ENCODE measurements at regions not wholly inside any gene's neighbourhood (a gene's known extent, or its start where the extent isn't known, plus 50 kb on each side); places are given as distances from the start of the nearest gene placed in this dataset.

DNA sequence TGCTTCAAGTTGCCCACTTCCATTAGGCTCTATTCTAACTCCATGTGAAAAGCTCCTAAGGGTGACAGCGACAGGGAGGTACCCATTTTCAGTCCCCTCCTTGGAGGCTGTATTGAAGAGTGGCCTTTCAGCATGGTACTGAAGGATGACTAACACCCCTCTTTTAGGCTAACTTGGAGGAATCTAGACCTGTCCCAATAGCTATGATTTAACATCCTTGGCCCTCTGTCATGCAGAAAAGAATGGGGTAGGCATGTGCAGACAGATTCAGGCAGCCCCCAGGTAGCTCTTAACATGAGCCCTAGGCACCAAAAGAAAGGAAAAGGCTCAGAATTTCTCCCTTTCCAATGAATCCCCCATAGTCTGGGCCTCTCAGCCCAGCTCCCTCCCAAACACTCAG lies 89.3 kb upstream of the AMOTL1 start:
- POLR2A ChIA-PET, result no interaction called here
- TF ChIP-seq ZFP69B (tag by site-specific recombination; IDR thresholded peaks at IDR 0.05) (no peak), MYNN (tag by site-specific recombination; IDR thresholded peaks at IDR 0.05; ENCODE audit: borderline replicate concordance) (no peak), ZNF514 (tag by site-specific recombination; IDR thresholded peaks at IDR 0.05) (no peak), KLF16 (tag by site-specific recombination; IDR thresholded peaks at IDR 0.05) (no peak), ZBTB1 (tag by site-specific recombination; IDR thresholded peaks at IDR 0.05) (no peak), YY2 (tag by site-specific recombination; IDR thresholded peaks at IDR 0.05) (no peak), ZNF600 (tag by site-specific recombination; IDR thresholded peaks at IDR 0.05) (no peak), ZSCAN16 (tag by site-specific recombination; IDR thresholded peaks at IDR 0.05) (no peak), ZNF610 (tag by site-specific recombination; IDR thresholded peaks at IDR 0.05; ENCODE audit: borderline replicate concordance) (no peak), ZNF626 (tag by site-specific recombination; IDR thresholded peaks at IDR 0.05) (no peak), ZNF302 (tag by site-specific recombination; IDR thresholded peaks at IDR 0.05; ENCODE audit: low read depth) (no peak)
- TF ChIP-seq, protein P1, sequence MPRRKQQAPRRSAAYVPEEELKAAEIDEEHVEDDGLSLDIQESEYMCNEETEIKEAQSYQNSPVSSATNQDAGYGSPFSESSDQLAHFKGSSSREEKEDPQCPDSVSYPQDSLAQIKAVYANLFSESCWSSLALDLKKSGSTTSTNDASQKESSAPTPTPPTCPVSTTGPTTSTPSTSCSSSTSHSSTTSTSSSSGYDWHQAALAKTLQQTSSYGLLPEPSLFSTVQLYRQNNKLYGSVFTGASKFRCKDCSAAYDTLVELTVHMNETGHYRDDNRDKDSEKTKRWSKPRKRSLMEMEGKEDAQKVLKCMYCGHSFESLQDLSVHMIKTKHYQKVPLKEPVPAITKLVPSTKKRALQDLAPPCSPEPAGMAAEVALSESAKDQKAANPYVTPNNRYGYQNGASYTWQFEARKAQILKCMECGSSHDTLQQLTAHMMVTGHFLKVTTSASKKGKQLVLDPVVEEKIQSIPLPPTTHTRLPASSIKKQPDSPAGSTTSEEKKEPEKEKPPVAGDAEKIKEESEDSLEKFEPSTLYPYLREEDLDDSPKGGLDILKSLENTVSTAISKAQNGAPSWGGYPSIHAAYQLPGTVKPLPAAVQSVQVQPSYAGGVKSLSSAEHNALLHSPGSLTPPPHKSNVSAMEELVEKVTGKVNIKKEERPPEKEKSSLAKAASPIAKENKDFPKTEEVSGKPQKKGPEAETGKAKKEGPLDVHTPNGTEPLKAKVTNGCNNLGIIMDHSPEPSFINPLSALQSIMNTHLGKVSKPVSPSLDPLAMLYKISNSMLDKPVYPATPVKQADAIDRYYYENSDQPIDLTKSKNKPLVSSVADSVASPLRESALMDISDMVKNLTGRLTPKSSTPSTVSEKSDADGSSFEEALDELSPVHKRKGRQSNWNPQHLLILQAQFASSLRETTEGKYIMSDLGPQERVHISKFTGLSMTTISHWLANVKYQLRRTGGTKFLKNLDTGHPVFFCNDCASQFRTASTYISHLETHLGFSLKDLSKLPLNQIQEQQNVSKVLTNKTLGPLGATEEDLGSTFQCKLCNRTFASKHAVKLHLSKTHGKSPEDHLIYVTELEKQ (tag by site-specific recombination; IDR thresholded peaks at IDR 0.05; ENCODE audit: borderline replicate concordance), result no peak
- TF ChIP-seq, protein P2, sequence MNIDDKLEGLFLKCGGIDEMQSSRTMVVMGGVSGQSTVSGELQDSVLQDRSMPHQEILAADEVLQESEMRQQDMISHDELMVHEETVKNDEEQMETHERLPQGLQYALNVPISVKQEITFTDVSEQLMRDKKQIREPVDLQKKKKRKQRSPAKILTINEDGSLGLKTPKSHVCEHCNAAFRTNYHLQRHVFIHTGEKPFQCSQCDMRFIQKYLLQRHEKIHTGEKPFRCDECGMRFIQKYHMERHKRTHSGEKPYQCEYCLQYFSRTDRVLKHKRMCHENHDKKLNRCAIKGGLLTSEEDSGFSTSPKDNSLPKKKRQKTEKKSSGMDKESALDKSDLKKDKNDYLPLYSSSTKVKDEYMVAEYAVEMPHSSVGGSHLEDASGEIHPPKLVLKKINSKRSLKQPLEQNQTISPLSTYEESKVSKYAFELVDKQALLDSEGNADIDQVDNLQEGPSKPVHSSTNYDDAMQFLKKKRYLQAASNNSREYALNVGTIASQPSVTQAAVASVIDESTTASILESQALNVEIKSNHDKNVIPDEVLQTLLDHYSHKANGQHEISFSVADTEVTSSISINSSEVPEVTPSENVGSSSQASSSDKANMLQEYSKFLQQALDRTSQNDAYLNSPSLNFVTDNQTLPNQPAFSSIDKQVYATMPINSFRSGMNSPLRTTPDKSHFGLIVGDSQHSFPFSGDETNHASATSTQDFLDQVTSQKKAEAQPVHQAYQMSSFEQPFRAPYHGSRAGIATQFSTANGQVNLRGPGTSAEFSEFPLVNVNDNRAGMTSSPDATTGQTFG (tag by site-specific recombination; IDR thresholded peaks at IDR 0.05; ENCODE audit: borderline replicate concordance), result no peak
- no peaks in the 10 kb centered on the region for H3K36me3 ChIP-seq (ENCODE audit: control insufficient read depth in 2 of 2, insufficient read depth in 1 of 2, low read length in 2 of 2)
- H3K4me3 ChIP-seq (ENCODE audit: low read depth, low read length), result no peak overlapping the region
- no peaks in the 10 kb centered on the region for H3K9me3 ChIP-seq (ENCODE audit: control insufficient read depth, insufficient read depth, low read depth, low read length)
- no peaks in the 10 kb centered on the region for H3K4me1 ChIP-seq (ENCODE audit: control insufficient read depth, insufficient read depth, low read length)
- CTCF ChIA-PET, result interaction anchor here (1.0 to 1.6 kb wide), 2 partner anchors 11 to 32 kb away, joined by 3 read pairs; no protein-coding TSS in a partner anchor
- H3K27ac ChIP-seq (ENCODE audit: extremely low read depth, low read depth, low read length), result no peak overlapping the region

DNA sequence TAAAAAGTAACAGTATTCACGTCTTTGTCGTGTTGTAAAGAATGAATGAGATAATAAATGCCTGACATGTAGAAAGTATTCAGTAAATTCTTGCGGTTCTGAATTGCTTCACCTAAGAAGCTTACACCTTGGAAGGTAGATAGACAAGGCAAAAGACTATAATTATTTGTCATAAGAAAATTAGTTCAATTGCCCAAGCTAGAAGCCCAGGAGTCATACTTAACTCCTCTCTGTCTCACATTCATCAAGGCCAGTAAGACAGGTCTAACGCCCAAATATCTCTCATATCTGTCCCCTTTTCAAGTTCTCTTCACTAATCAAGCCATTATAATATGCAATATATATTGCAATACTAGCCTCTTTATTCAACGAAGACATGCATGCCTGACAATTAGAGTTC lies 87.7 kb upstream of the AMOTL1 start:
- H3K4me1 ChIP-seq (ENCODE audit: control insufficient read depth, insufficient read depth, low read length), result no peaks in the 10 kb centered on the region
- H3K36me3 ChIP-seq (ENCODE audit: control insufficient read depth in 2 of 2, insufficient read depth in 1 of 2, low read length in 2 of 2), result no peaks in the 10 kb centered on the region
- H3K27ac ChIP-seq (ENCODE audit: extremely low read depth, low read depth, low read length), result no peak overlapping the region
- POLR2A ChIA-PET, result no interaction called here
- no peak for TF ChIP-seq ZNF785 (tag by site-specific recombination; IDR thresholded peaks at IDR 0.05)
- no peak for TF ChIP-seq ZNF112 (tag by site-specific recombination; IDR thresholded peaks at IDR 0.05)
- no peak for TF ChIP-seq ZNF184 (tag by site-specific recombination; IDR thresholded peaks at IDR 0.05)
- no peak for TF ChIP-seq BCL11A (tag by site-specific recombination; IDR thresholded peaks at IDR 0.05; ENCODE audit: low read depth)
- no peak for TF ChIP-seq KLF9 (tag by site-specific recombination; IDR thresholded peaks at IDR 0.05; ENCODE audit: low read depth)
- H3K9me3 ChIP-seq (ENCODE audit: control insufficient read depth, insufficient read depth, low read depth, low read length), result no peaks in the 10 kb centered on the region
- CTCF ChIA-PET, result interaction anchor here (1.6 kb wide), 1 partner anchor 30 kb away, joined by 3 read pairs; no protein-coding TSS in a partner anchor
- H3K4me3 ChIP-seq (ENCODE audit: low read depth, low read length), result no peak overlapping the region
